ENCODE measurements at regions not wholly inside any gene's neighbourhood (a gene's known extent, or its start where the extent isn't known, plus 50 kb on each side); places are given as distances from the start of the nearest gene placed in this dataset.
"Not testable (repeated sequence)": the region's sequence is repeated elsewhere in the genome, so short reads cannot be mapped to it uniquely, and the experiment has no call there.

- DNase-seq: not testable (repeated sequence)
Observed at GRCh38 chr17:13659051-13659450, 57.3 kb upstream of the HS3ST3A1 start.

- DNase-seq: no peak
Observed at GRCh38 chr17:13665872-13666635, 64.3 kb upstream of the HS3ST3A1 start.

GRCh38 chr17:13671341-13671740, 69.6 kb upstream of the HS3ST3A1 start:
- no peak for DNase-seq

GRCh38 chr17:13671771-13672170, 70.0 kb upstream of the HS3ST3A1 start:
- DNase-seq: no peak

GRCh38 chr17:13678361-13678760, 76.6 kb upstream of the HS3ST3A1 start:
- no peak for DNase-seq

- DNase-seq: no peak
Observed at GRCh38 chr17:13678841-13679240, 77.1 kb upstream of the HS3ST3A1 start.

- DNase-seq: no peak
Observed at GRCh38 chr17:13688716-13689115, 87.0 kb upstream of the HS3ST3A1 start.

- no peak for DNase-seq
Observed at GRCh38 chr17:13690806-13691205, 89.1 kb upstream of the HS3ST3A1 start.

- DNase-seq: no peak
Observed at GRCh38 chr17:13694934-13695333, 93.2 kb upstream of the HS3ST3A1 start.

GRCh38 chr17:13698832-13699231, 97.1 kb upstream of the HS3ST3A1 start:
- DNase-seq: no peak

GRCh38 chr17:13699261-13699660, 97.5 kb upstream of the HS3ST3A1 start:
- DNase-seq: no peak

GRCh38 chr17:13702266-13702665, 100.5 kb upstream of the HS3ST3A1 start:
- DNase-seq: no peak

- DNase-seq: no peak
Observed at GRCh38 chr17:13704333-13704732, 102.6 kb upstream of the HS3ST3A1 start.

- DNase-seq: no peak
Observed at GRCh38 chr17:13705221-13705620, 103.5 kb upstream of the HS3ST3A1 start.

- DNase-seq: no peak
Observed at GRCh38 chr17:13721705-13722104, 120.0 kb upstream of the HS3ST3A1 start.

GRCh38 chr17:13725288-13725990, 123.7 kb upstream of the HS3ST3A1 start:
- DNase-seq: no peak

GRCh38 chr17:13727441-13728171, 125.9 kb upstream of the HS3ST3A1 start:
- DNase-seq: no peak

- DNase-seq: no peak
Observed at GRCh38 chr17:13728781-13729180, 127.1 kb upstream of the HS3ST3A1 start.

GRCh38 chr17:13729466-13730134, 127.9 kb upstream of the HS3ST3A1 start:
- DNase-seq: no peak

GRCh38 chr17:13734880-13735279, 133.2 kb upstream of the HS3ST3A1 start:
- no peak for DNase-seq

- DNase-seq: no peak
Observed at GRCh38 chr17:13735444-13735843, 133.7 kb upstream of the HS3ST3A1 start.

- no peak for DNase-seq
Observed at GRCh38 chr17:13735861-13736260, 134.1 kb upstream of the HS3ST3A1 start.

GRCh38 chr17:13736916-13737315, 135.2 kb upstream of the HS3ST3A1 start:
- DNase-seq: no peak

All from NCI-H1105 treated with DMSO at 0.1 percent for 48 hours (cell line).